ENCODE measurements at regions not wholly inside any gene's neighbourhood (a gene's known extent, or its start where the extent isn't known, plus 50 kb on each side); places are given as distances from the start of the nearest gene placed in this dataset.

DNA sequence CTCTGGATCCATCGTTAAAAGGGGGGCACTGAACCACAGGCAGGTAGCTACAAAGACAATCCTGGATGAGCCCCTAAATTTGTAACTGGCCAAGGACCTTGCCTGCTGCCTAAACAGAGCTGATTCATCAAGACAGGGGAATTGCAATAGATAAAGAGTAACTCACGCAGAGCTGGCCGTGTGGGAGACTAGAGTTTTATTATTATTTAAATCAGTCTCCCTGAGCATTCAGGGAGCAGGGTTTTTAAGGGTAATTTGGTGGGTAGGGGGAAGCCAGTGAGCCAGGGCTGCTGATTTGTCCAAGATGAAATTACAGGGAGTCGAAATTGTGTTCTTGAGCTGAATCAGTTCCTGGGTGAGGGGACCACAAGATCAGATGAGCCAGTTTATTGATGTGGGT, 885.1 kb upstream of the CADM2 start:
- no peak for TF ChIP-seq POLR2A (IDR thresholded peaks at IDR 0.05)
- TF ChIP-seq, protein P1, sequence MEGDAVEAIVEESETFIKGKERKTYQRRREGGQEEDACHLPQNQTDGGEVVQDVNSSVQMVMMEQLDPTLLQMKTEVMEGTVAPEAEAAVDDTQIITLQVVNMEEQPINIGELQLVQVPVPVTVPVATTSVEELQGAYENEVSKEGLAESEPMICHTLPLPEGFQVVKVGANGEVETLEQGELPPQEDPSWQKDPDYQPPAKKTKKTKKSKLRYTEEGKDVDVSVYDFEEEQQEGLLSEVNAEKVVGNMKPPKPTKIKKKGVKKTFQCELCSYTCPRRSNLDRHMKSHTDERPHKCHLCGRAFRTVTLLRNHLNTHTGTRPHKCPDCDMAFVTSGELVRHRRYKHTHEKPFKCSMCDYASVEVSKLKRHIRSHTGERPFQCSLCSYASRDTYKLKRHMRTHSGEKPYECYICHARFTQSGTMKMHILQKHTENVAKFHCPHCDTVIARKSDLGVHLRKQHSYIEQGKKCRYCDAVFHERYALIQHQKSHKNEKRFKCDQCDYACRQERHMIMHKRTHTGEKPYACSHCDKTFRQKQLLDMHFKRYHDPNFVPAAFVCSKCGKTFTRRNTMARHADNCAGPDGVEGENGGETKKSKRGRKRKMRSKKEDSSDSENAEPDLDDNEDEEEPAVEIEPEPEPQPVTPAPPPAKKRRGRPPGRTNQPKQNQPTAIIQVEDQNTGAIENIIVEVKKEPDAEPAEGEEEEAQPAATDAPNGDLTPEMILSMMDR (IDR thresholded peaks at IDR 0.05): no peak
